IMR-90 (cell line): ENCODE measurements at regions not wholly inside any gene's neighbourhood (a gene's known extent, or its start where the extent isn't known, plus 50 kb on each side); places are given as distances from the start of the nearest gene placed in this dataset.
A peak's percentile ranks its signal among the peaks of the same experiment; 100 is the strongest.

ENCODE experiments used
- ATAC-seq: fragments of 200-7000 bp; cut with Tn5 transposase; 2 replicates; pipeline ENCODE4 v1.9.1; 2020; ENCODE audit warnings: low read depth, mild to moderate bottlenecking, moderate library complexity
- BruUV-seq: library from RNA; stranded (reverse); fragments of 400-500 nt; replicated peaks from 2 replicates; lab custom pipeline; 2021; lab: Mats Ljungman, UMichigan
- CTCF ChIA-PET: fragments of 300-600 bp; formaldehyde crosslinking; extraction: SDS; loops from one replicate; lab custom pipeline; 2021; ENCODE audit warnings: antibody characterized with exemption; lab: Yijun Ruan, JAX
- POLR2A ChIA-PET: fragments of 300-600 bp; sonication (Branson Sonifier 250); formaldehyde crosslinking; loops from one replicate; lab custom pipeline; 2022; ENCODE audit warnings: antibody characterized with exemption; ENCODE audit not compliant: unreplicated experiment; lab: Charles Lee
- DNase-seq: peaks from one replicate; pipeline ENCODE4 v3.0.0; 2013
- H2AFZ ChIP-seq: replicated peaks from 2 replicates; pipeline ENCODE3; 2013; ENCODE audit warnings: low read length, mild to moderate bottlenecking; ENCODE audit not compliant: poor library complexity
- H2AK5ac ChIP-seq: 2 replicates; pipeline ENCODE4 v1.6.1; 2013; ENCODE audit warnings: low read depth, low read length, inconsistent platforms
- H2AK9ac ChIP-seq: replicated peaks from 2 replicates; pipeline ENCODE3; 2013; ENCODE audit warnings: mild to moderate bottlenecking, low read depth, low read length, moderate library complexity; ENCODE audit not compliant: poor library complexity
- H2BK120ac ChIP-seq: 2 replicates; pipeline ENCODE4 v1.6.1; 2013; ENCODE audit warnings: low read depth, low read length, inconsistent platforms
- H2BK15ac ChIP-seq: 3 replicates; pipeline ENCODE4 v1.6.1; 2013; ENCODE audit warnings: low read depth, low read length, inconsistent platforms
- H2BK20ac ChIP-seq: 2 replicates; pipeline ENCODE4 v1.6.1; 2013; ENCODE audit warnings: low read depth, mild to moderate bottlenecking, inconsistent platforms, low read length, moderate library complexity
- H2BK5ac ChIP-seq: 2 replicates; pipeline ENCODE4 v1.6.1; 2013; ENCODE audit warnings: mild to moderate bottlenecking, low read depth, low read length, inconsistent platforms; ENCODE audit not compliant: poor library complexity, severe bottlenecking
- H3K14ac ChIP-seq: replicated peaks from 2 replicates; pipeline ENCODE4 v1.6.1; 2013; ENCODE audit warnings: low read depth, low read length, inconsistent platforms
- H3K18ac ChIP-seq: 2 replicates; pipeline ENCODE4 v1.6.1; 2013; ENCODE audit warnings: low read depth, low read length, control low read depth
- H3K23ac ChIP-seq: 2 replicates; pipeline ENCODE4 v1.6.1; 2013; ENCODE audit warnings: low read depth, low read length, inconsistent platforms
- H3K27ac ChIP-seq: 2 replicates; pipeline ENCODE4 v1.5.1; 2013; ENCODE audit warnings: mild to moderate bottlenecking, control low read depth, low read length; ENCODE audit not compliant: insufficient read depth
- H3K27me3 ChIP-seq: 2 replicates; pipeline ENCODE4 v1.6.1; 2013; ENCODE audit warnings: low read length; ENCODE audit not compliant: control insufficient read depth, insufficient read depth
- H3K36me3 ChIP-seq: 2 replicates; pipeline ENCODE4 v1.6.1; 2013; ENCODE audit warnings: low read length, mixed read lengths; ENCODE audit not compliant: control insufficient read depth, insufficient read depth
- H3K4ac ChIP-seq: 2 replicates; pipeline ENCODE4 v1.6.1; 2013; ENCODE audit warnings: low read depth, low read length, inconsistent platforms
- H3K4me1 ChIP-seq: 2 replicates; pipeline ENCODE4 v1.6.1; 2013; ENCODE audit warnings: low read length, mixed read lengths; ENCODE audit not compliant: control insufficient read depth, insufficient read depth
- H3K4me2 ChIP-seq: 2 replicates; pipeline ENCODE4 v1.6.1; 2013; ENCODE audit warnings: low read depth, mild to moderate bottlenecking, control low read depth, low read length, moderate library complexity
- H3K4me3 ChIP-seq: 2 replicates; pipeline ENCODE4 v1.5.1; 2013; ENCODE audit warnings: low read depth, mild to moderate bottlenecking, control low read depth, low read length, moderate library complexity; ENCODE audit not compliant: insufficient read depth
- H3K56ac ChIP-seq: 2 replicates; pipeline ENCODE4 v1.6.1; 2013; ENCODE audit warnings: low read length, inconsistent platforms; ENCODE audit not compliant: insufficient read depth; ENCODE audit errors: extremely low read depth
- H3K79me1 ChIP-seq, 2 experiments: 2 replicates each; pipeline ENCODE4 v1.6.1; 2013; ENCODE audit warnings: low read length in 2 of 2, inconsistent platforms in 1 of 2, low read depth in 1 of 2
- H3K9ac ChIP-seq: 2 replicates; pipeline ENCODE4 v1.6.1; 2013; ENCODE audit warnings: low read depth, low read length, control low read depth
- H3K9me1 ChIP-seq: 2 replicates; pipeline ENCODE4 v1.6.1; 2013; ENCODE audit warnings: low read length, inconsistent platforms; ENCODE audit not compliant: insufficient read depth
- H3K9me3 ChIP-seq: 2 replicates; pipeline ENCODE4 v1.6.1; 2013; ENCODE audit warnings: low read length; ENCODE audit not compliant: control insufficient read depth, insufficient read depth
- H4K20me1 ChIP-seq: 2 replicates; pipeline ENCODE4 v1.6.1; 2013; ENCODE audit warnings: low read length, inconsistent platforms; ENCODE audit not compliant: insufficient read depth
- H4K5ac ChIP-seq: 2 replicates; pipeline ENCODE4 v1.6.1; 2013; ENCODE audit warnings: mild to moderate bottlenecking, low read depth, low read length, control low read depth
- H4K8ac ChIP-seq, 2 experiments: 2 replicates each; pipeline ENCODE4 v1.6.1; 2013; ENCODE audit warnings: low read depth in 2 of 2, low read length in 2 of 2, control low read depth in 1 of 2, inconsistent platforms in 1 of 2
- H4K91ac ChIP-seq: 2 replicates; pipeline ENCODE4 v1.6.1; 2013; ENCODE audit warnings: low read depth, low read length, inconsistent platforms; ENCODE audit not compliant: insufficient read depth
- MAFK ChIP-seq: IDR thresholded peaks from 2 replicates; pipeline ENCODE4 v1.6.1; 2012; ENCODE audit warnings: low read depth, low read length, improper control_type of control experiment
- POLR2A ChIP-seq: IDR thresholded peaks from 2 replicates; pipeline ENCODE4 v1.6.1; 2012; ENCODE audit warnings: mild to moderate bottlenecking, low read depth, low read length
- RAD21 ChIP-seq: IDR thresholded peaks from 2 replicates; pipeline ENCODE4 v1.6.1; 2012; ENCODE audit warnings: low read length, improper control_type of control experiment
- WGBS, 2 experiments: methylation state at CpG; one replicate each; pipeline versions ENCODE4 v1.1.5 to v1.1.7; 2013; ENCODE audit warnings: missing lambda C conversion rate in 2 of 2; ENCODE audit not compliant: insufficient read length in 1 of 2; ENCODE audit errors: extremely low coverage in 2 of 2; 5-methylcytosine and 5-hydroxymethylcytosine counted together
- dilution Hi-C: fragments of 300-500 bp; cut with HindIII; formaldehyde crosslinking; loops from one replicate; pipeline ENCODE4 v1.14.3; 2018; ENCODE audit warnings: low sequenced_read_pairs; ENCODE audit not compliant: unreplicated experiment
- in situ Hi-C: fragments of 300-500 bp; cut with MboI; formaldehyde crosslinking; loops from 3 replicates; pipeline ENCODE4 v1.14.3; 2019; ENCODE audit warnings: low sequenced_read_pairs, inconsistent platforms, mixed read lengths
- intact Hi-C: fragments of 100-400 bp; cut with micrococcal nuclease; formaldehyde crosslinking; loops from 2 replicates; pipeline ENCODE4 v1.10.0; 2022

DNA sequence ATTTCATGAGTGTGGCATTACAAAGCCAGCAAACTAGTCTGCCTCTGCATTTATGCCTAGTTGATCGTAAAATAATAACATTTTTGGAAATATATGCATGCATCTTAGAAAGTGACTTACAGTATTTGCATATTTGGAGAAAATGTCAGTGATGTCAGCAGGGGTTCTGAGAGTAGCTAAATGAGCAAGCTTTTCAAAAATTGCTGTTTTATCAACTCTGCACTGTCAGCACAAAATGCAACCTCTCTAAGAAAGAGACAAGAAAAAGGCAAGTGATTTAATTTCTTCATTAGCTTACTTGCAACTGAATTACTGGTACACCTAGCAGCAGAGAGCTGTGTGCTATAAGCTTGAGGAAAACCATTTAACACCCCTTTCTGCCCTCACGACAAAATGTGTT is 632.5 kb upstream of the MMS22L start:
- Histone ChIP-seq H3K27ac (no peak overlapping the region), H3K56ac (no peak overlapping the region), H3K4me1 (no peaks in the 10 kb centered on the region), H2BK5ac (no peak overlapping the region), H3K14ac (no peak overlapping the region), H2AK5ac (no peak overlapping the region), H3K4me2 (no peak overlapping the region), H4K91ac (no peak overlapping the region), H3K4ac (no peak overlapping the region), H3K4me3 (no peak overlapping the region), H2BK20ac (no peak overlapping the region), H2AFZ (no peak overlapping the region), H4K20me1 (no peaks in the 10 kb centered on the region), H3K9me1 (no peaks in the 10 kb centered on the region), H2BK15ac (no peak overlapping the region), H3K18ac (no peak overlapping the region), H3K9ac (no peak overlapping the region), H3K79me1 (no peaks in the 10 kb centered on the region), H3K27me3 (no peaks in the 10 kb centered on the region), H4K8ac (no peak overlapping the region), H2BK120ac (no peak overlapping the region), H3K9me3 (no peaks in the 10 kb centered on the region), H3K23ac (no peak overlapping the region), H3K36me3 (no peaks in the 10 kb centered on the region), H4K5ac (no peak overlapping the region), H2AK9ac (no peak overlapping the region)
- DNase-seq (no peak), ATAC-seq (no peak)
- WGBS, 2 experiments: no CpG with 5 or more reads among the region's 2 CpGs
- intact Hi-C loops (no loop called here), dilution Hi-C loops (no loop called here), in situ Hi-C loops (no loop called here)
- CTCF ChIA-PET: no interaction called here
- TF ChIP-seq RAD21 (no peak), POLR2A (no peak), MAFK (peak; percentile 90)
- POLR2A ChIA-PET: no interaction called here
- no TSS peak for BruUV-seq
